ENCODE measurements at regions not wholly inside any gene's neighbourhood (a gene's known extent, or its start where the extent isn't known, plus 50 kb on each side); places are given as distances from the start of the nearest gene placed in this dataset.

DNA sequence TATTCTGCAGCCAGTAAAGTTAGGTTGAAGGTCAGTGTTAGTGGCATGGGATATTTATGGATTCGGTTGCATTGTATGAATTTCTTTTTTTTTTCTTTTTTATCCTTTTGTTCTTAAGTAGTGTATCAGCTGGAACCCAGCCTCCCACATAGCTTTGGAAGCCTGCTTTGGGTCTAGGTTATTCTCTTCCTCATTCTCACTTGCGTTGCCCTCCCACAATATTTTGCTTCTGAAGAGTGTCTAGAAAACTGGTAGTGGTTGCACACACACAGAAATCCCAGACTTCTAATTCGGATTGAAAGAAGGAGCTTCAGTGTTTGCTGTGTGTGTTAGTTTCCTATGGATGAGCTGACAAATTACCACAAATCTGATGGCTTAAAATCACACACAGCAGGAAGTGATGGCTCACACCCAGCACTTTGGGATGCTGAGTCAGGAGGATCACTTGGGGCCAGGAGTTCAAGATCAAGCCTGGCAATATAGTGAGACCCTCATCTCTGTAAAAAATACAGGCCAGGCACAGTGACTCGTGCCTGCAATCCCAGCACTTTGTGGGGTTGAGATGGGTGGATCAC, 104.8 kb downstream of the ARL4C start:
- Mint-ChIP-seq H3K27me3 (ENCODE audit: low read depth) (peaks cover 21% of the 10 kb centered on the region), H3K4me1 (peaks cover 5% of the 10 kb centered on the region in 2 experiments), H3K9me3 (peaks cover 0 to 2% of the 10 kb centered on the region in 2 experiments; a peak in 1 of 5 replicates), H3K27ac (no peak overlapping the region), H3K4me3 (no peak overlapping the region), H3K36me3 (ENCODE audit: insufficient read depth in 1 of 3, low read depth in 3 of 3) (peaks cover 0 to 4% (median 0%) of the 10 kb centered on the region in 3 experiments; a peak in 1 of 7 replicates)
- Histone ChIP-seq H4K20me1 (ENCODE audit: control insufficient read depth, insufficient read depth, insufficient read length) (no peaks in the 10 kb centered on the region), H4K8ac (replicated peaks; ENCODE audit: insufficient read length, low read depth, low read length) (no peak overlapping the region), H3K4me2 (ENCODE audit: insufficient read depth, insufficient read length, low read length) (no peak overlapping the region), H4K91ac (ENCODE audit: insufficient read length, low read depth, low read length) (no peak overlapping the region), H3K14ac (ENCODE audit: insufficient read depth, low read length) (no peak overlapping the region), H3T11ph (ENCODE audit: low read length) (no peak overlapping the region), H3K27me3 (ENCODE audit: insufficient read depth, low read length) (no peaks in the 10 kb centered on the region), H2AFZ (ENCODE audit: low read length) (no peak overlapping the region), H3K23me2 (ENCODE audit: insufficient read length, low read depth, low read length, poor library complexity, severe bottlenecking) (no peaks in the 10 kb centered on the region), H2BK12ac (ENCODE audit: insufficient read length, low read depth, low read length) (no peak overlapping the region), H4K5ac (ENCODE audit: insufficient read length, low read depth, low read length) (no peak overlapping the region), H3K4me1 (ENCODE audit: insufficient read depth, low read length) (no peaks in the 10 kb centered on the region), H3K27ac (ENCODE audit: insufficient read length, low read depth, low read length) (no peak overlapping the region), H2BK120ac (ENCODE audit: low read depth, low read length, poor library complexity, severe bottlenecking) (no peak overlapping the region), H3K18ac (ENCODE audit: insufficient read length, low read depth, low read length) (no peak overlapping the region), H3K9ac (ENCODE audit: extremely low read depth, insufficient read length, low read length) (no peak overlapping the region), H3K9me3 (ENCODE audit: control insufficient read depth, low read depth, low read length) (no peaks in the 10 kb centered on the region), H3K79me1 (ENCODE audit: insufficient read depth, low read depth, low read length, poor library complexity, severe bottlenecking) (no peaks in the 10 kb centered on the region), H3K4ac (ENCODE audit: low read depth, low read length) (no peak overlapping the region), H3K23ac (ENCODE audit: insufficient read length, low read depth, low read length) (no peak overlapping the region), H3K79me2 (ENCODE audit: insufficient read depth, low read length) (no peaks in the 10 kb centered on the region), H2BK5ac (ENCODE audit: insufficient read length, low read length) (no peak overlapping the region), H2BK20ac (ENCODE audit: low read depth, low read length, poor library complexity, severe bottlenecking) (no peak overlapping the region), H2AK5ac (ENCODE audit: insufficient read length, low read length) (no peak overlapping the region), H2BK15ac (ENCODE audit: low read depth, low read length) (no peak overlapping the region), H3K56ac (ENCODE audit: insufficient read length, low read depth, low read length) (no peak overlapping the region)
- no CpG with 5 or more reads among the region's 4 CpGs for WGBS (ENCODE audit: extremely low coverage, insufficient read length, low lambda C conversion rate)
- TF ChIP-seq, protein P1, sequence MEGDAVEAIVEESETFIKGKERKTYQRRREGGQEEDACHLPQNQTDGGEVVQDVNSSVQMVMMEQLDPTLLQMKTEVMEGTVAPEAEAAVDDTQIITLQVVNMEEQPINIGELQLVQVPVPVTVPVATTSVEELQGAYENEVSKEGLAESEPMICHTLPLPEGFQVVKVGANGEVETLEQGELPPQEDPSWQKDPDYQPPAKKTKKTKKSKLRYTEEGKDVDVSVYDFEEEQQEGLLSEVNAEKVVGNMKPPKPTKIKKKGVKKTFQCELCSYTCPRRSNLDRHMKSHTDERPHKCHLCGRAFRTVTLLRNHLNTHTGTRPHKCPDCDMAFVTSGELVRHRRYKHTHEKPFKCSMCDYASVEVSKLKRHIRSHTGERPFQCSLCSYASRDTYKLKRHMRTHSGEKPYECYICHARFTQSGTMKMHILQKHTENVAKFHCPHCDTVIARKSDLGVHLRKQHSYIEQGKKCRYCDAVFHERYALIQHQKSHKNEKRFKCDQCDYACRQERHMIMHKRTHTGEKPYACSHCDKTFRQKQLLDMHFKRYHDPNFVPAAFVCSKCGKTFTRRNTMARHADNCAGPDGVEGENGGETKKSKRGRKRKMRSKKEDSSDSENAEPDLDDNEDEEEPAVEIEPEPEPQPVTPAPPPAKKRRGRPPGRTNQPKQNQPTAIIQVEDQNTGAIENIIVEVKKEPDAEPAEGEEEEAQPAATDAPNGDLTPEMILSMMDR (conservative IDR thresholded peaks at IDR 0.05) = no peak
- no peak for DNase-seq

Measured in H9 (cell line).